LNCAP (cell line): ENCODE measurements at regions not wholly inside any gene's neighbourhood (a gene's known extent, or its start where the extent isn't known, plus 50 kb on each side); places are given as distances from the start of the nearest gene placed in this dataset.

ENCODE experiments used
- TF ChIP-seq, protein P1 (sequence below): fragments of 450-650 bp; IDR thresholded peaks from 2 replicates; pipeline ENCODE4 v1.5.1; 2017; ENCODE audit warnings: mild to moderate bottlenecking

DNA sequence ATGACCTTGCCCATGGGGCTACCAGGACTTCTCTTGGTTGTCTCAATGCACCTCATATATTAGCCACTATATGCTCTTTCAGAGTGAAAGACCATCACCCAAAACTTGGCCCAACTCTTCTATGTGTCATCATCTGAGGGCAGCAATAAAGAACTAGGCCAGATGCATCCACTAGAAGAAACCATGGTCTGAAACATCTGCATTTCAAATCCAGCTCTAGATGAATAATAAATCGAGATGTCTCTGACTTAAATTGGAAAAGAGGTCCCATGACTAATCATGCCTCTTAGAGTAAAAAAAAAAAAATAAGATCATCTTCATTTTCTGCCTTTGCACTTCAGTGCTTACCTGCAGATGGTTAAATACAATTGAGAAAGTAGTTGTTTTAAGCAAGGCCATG lies 397.6 kb upstream of the PITX2 start:
- TF ChIP-seq, protein P1, sequence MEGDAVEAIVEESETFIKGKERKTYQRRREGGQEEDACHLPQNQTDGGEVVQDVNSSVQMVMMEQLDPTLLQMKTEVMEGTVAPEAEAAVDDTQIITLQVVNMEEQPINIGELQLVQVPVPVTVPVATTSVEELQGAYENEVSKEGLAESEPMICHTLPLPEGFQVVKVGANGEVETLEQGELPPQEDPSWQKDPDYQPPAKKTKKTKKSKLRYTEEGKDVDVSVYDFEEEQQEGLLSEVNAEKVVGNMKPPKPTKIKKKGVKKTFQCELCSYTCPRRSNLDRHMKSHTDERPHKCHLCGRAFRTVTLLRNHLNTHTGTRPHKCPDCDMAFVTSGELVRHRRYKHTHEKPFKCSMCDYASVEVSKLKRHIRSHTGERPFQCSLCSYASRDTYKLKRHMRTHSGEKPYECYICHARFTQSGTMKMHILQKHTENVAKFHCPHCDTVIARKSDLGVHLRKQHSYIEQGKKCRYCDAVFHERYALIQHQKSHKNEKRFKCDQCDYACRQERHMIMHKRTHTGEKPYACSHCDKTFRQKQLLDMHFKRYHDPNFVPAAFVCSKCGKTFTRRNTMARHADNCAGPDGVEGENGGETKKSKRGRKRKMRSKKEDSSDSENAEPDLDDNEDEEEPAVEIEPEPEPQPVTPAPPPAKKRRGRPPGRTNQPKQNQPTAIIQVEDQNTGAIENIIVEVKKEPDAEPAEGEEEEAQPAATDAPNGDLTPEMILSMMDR, result no peak

DNA sequence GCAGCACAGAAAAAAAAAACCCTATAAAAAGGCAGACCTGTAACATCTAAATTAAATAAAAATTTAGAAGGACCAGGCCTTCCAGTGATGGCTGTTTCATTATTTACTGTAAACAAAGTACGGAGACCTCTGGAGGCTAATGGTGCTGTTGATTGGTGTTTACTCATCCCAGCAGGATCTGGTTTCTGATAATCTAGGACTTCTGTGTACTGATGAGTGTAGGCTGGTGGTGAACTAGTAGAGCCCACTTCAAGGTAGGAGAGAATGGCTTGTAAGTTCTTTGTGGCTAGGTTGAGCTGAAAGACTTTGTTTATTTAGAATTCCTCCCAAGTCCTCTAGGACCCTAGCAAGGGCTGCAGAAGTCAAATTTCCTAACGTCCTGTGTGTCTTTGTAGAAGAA lies 398.1 kb upstream of the PITX2 start:
- TF ChIP-seq, protein P1, result no peak

DNA sequence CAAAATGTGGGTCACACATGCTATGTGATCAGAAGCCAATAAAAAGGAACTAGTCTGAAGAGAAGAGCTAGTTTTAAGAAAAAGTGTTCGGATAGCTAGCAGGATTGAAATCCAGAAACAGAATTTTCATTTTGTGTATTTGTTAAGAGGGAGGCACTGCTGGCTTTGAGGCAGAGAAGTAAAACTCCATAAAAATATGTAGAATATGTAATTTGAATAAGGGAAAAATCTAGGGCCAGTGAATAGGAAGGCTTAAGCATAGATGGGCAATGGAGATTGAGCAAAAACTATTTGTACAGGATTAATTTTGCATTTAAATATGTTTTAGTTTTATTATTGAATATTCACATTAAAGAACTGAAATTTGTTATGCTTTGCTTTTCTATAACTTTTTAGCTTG lies 399.9 kb upstream of the PITX2 start:
- TF ChIP-seq, protein P1, result no peak

DNA sequence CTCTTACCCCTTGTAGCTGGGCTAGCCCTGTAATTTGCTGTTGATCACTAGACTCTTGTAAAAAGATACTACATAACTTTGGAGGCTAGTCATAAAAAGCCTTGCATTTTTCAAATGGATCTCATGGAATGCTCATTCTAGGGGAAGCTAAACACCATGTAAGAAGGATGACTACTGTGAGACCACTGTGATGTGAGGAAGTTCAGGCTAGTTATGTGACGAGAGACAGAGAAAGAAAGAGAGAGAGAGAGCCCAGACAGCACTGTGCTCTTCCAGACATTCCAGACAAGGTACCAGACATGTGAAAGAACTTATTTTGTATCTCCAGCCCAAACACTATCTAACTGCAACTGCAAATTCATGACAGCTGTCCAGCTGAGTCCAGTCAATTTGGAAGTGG lies 404.6 kb upstream of the PITX2 start:
- TF ChIP-seq, protein P1, result no peak

DNA sequence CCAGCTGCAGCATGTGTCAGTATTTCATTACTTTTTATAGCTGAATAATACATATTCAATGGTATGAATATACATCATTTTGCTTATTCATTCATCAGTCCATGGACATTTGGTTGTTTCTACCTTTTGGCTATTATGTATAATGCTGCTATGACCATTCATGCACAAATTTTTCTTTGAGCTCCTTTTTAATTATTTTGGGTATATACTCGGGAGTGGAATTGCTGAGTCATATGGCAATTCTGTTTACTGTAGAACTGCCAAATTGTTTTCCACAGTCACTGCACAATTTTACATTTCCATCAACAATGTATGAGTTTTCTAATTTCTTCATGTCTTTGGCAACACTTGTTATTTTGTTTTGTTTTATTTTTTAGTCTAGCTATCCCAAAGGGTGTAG lies 405.9 kb upstream of the PITX2 start:
- TF ChIP-seq, protein P1, result no peak

DNA sequence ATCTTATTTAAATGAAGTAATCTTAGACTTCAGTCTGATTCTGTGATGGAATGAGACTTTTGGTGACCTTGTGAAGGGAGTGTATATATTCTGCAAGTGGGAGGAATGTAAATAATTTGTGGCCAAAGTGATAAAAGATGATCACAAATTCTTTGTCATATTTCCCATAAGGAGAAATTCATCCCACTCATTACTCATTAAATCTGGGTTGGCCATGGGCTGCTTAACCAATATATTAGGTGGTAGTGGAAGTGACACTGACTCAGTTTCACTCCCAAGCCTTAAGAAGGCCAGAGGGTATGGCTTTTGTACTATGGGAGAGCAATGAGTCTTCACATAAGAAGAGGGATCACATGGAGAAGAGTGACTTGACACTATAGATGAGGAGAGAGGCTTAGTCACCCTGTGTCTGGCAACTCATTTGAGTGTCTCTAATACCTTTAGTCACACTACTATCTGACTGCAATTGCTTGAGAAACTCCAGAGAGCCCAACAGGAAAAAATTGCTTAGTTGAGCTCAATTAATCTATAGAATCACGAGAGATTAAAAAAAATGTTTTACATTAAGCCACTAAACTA lies 408.2 kb upstream of the PITX2 start:
- TF ChIP-seq, protein P1, result no peak

DNA sequence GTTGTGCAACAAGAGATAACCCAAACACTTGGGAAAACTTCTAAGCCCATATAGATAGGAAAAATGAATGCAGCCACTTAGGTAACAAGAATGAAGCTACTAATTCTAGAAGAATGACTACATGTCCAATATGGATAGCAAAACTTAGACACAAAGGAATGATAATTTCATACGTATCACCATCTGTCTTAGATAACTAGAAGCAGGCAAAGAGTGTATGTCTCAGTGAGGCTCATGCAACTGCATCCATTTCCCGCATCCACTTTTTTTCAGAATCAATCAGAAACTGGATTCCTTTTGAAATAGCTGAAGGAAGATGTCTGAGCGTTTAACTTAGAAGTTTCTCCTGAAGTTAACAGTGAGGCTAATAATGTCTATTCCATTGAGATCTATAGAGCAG lies 408.7 kb upstream of the PITX2 start:
- TF ChIP-seq, protein P1, result no peak
